SK-N-SH (cell line): ENCODE measurements at regions not wholly inside any gene's neighbourhood (a gene's known extent, or its start where the extent isn't known, plus 50 kb on each side); places are given as distances from the start of the nearest gene placed in this dataset.

Experiments used
- EZH2phosphoT487 ChIP-seq: fragments of 200-600 bp; sonication (generic); IDR thresholded peaks from 2 replicates; pipeline ENCODE4 v1.6.1; 2017; ENCODE audit warnings: low read depth, mixed run types, mild to moderate bottlenecking, antibody characterized with exemption, moderate library complexity, borderline replicate concordance
- GABPA ChIP-seq: IDR thresholded peaks from 2 replicates; pipeline ENCODE4 v1.4.0; 2012; ENCODE audit warnings: low read depth, mild to moderate bottlenecking
- GATA2 ChIP-seq: sonication (generic); formaldehyde crosslinking; IDR thresholded peaks from 2 replicates; pipeline ENCODE4 v1.5.0; 2020; ENCODE audit warnings: mild to moderate bottlenecking, missing genetic modification reagents
- MXI1 ChIP-seq: IDR thresholded peaks from 2 replicates; pipeline ENCODE4 v1.6.1; 2012; ENCODE audit warnings: mild to moderate bottlenecking, low read depth, low read length, improper control_type of control experiment
- NFIC ChIP-seq: IDR thresholded peaks from 2 replicates; pipeline ENCODE4 v1.4.0; 2012; ENCODE audit warnings: borderline replicate concordance
- POLR2AphosphoS5 ChIP-seq: IDR thresholded peaks from 2 replicates; pipeline ENCODE4 v1.6.1; 2012; ENCODE audit warnings: low read depth, low read length
- REST ChIP-seq: IDR thresholded peaks from 2 replicates; pipeline ENCODE4 v1.6.1; 2012; ENCODE audit warnings: mild to moderate bottlenecking, low read depth, low read length, moderate library complexity
- SIN3A ChIP-seq: IDR thresholded peaks from 2 replicates; pipeline ENCODE4 v1.6.1; 2012; ENCODE audit warnings: low read depth, mild to moderate bottlenecking, low read length, moderate library complexity, borderline replicate concordance
- TEAD4 ChIP-seq: IDR thresholded peaks from 2 replicates; pipeline ENCODE4 v1.4.0; 2012; ENCODE audit warnings: mild to moderate bottlenecking, borderline replicate concordance; ENCODE audit not compliant: insufficient read depth
- YY1 ChIP-seq: IDR thresholded peaks from 2 replicates; pipeline ENCODE4 v1.4.0; 2012; ENCODE audit warnings: low read depth, mild to moderate bottlenecking
- TF ChIP-seq, protein P1 (sequence below): IDR thresholded peaks from 2 replicates; pipeline ENCODE4 v1.4.0; 2012; ENCODE audit warnings: low read depth, borderline replicate concordance
- TF ChIP-seq, protein P2 (sequence below): fragments of 200-600 bp; sonication (generic); IDR thresholded peaks from 2 replicates; pipeline ENCODE4 v1.6.1; 2017; ENCODE audit warnings: antibody characterized with exemption, mild to moderate bottlenecking, moderate library complexity

DNA sequence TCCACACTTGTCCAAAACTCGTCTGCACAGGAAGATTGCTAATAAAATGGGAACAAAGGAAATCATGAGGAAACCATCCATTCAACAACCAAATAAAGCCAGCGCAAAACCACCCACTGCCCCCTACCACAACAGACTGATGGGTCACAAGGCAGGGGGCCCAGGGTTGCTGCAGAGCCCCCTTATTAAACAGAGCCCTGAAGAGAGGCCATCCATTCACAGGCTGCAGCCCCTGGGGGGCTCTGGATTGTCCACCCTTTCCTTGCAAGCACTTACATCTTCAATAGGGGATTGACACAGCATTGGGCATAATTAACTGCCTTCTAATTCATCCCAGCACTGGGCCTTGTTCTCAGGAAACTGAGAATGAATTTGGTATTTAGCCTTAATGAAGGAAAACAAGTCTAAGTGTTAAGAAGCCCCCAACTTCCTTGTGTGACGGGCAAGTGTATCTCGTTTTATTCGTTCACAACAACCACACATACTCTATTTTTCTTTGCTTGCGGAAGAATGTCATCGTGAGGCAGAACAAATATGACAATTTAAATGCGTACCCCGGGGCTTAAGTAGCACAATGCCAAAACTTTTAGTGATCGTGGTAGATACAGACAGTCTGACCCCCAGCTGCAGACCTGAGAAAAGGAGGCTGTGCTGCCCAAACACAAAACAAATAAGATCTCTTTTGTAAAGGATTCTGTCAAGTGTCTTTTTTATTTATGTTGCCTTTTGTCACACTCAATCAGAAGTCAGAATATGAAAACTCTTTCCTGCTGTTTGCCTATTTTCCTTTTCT, 144.0 kb downstream of the SEMA6D start:
- TF ChIP-seq TEAD4 (no peak), GATA2 (CRISPR knock-in tag) (no peak), NFIC (no peak), SIN3A (no peak), GABPA (no peak), MXI1 (no peak), EZH2phosphoT487 (no peak), REST (no peak), YY1 (no peak), POLR2AphosphoS5 (no peak)
- TF ChIP-seq, protein P1, sequence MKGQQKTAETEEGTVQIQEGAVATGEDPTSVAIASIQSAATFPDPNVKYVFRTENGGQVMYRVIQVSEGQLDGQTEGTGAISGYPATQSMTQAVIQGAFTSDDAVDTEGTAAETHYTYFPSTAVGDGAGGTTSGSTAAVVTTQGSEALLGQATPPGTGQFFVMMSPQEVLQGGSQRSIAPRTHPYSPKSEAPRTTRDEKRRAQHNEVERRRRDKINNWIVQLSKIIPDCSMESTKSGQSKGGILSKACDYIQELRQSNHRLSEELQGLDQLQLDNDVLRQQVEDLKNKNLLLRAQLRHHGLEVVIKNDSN: no peak
- TF ChIP-seq, protein P2, sequence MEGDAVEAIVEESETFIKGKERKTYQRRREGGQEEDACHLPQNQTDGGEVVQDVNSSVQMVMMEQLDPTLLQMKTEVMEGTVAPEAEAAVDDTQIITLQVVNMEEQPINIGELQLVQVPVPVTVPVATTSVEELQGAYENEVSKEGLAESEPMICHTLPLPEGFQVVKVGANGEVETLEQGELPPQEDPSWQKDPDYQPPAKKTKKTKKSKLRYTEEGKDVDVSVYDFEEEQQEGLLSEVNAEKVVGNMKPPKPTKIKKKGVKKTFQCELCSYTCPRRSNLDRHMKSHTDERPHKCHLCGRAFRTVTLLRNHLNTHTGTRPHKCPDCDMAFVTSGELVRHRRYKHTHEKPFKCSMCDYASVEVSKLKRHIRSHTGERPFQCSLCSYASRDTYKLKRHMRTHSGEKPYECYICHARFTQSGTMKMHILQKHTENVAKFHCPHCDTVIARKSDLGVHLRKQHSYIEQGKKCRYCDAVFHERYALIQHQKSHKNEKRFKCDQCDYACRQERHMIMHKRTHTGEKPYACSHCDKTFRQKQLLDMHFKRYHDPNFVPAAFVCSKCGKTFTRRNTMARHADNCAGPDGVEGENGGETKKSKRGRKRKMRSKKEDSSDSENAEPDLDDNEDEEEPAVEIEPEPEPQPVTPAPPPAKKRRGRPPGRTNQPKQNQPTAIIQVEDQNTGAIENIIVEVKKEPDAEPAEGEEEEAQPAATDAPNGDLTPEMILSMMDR: no peak
